ENCODE measurements at regions not wholly inside any gene's neighbourhood (a gene's known extent, or its start where the extent isn't known, plus 50 kb on each side); places are given as distances from the start of the nearest gene placed in this dataset.

DNA sequence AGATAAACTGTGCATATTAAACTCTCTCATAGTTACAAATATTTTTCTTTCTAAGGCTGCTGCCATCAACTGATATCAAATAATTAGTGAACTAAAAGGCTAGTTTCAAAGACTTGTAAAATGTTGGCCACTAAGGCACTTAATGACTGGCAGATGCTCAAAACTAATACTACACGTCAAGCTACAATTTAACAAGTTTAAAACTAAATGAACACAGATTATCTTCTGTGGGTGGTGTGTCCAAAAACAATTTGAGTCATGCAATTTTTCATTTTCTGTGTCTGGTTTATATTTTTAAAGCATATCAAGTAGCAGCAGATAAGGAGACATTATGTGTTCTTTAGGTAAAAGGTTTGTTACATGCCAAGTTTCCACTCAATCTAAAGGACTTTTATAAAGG, 665.1 kb downstream of the EFNA5 start:
- Histone ChIP-seq H3K27me3 (ENCODE audit: control insufficient read depth in 2 of 2, insufficient read depth in 2 of 2, low read length in 2 of 2) (no peaks in the 10 kb centered on the region), H3K9ac (replicated peaks; ENCODE audit: extremely low read depth, insufficient read depth, low read length) (no peak overlapping the region), H3K4me1 (ENCODE audit: control insufficient read depth, extremely low read depth, insufficient read depth, low read length) (no peaks in the 10 kb centered on the region), H3K9me1 (replicated peaks; ENCODE audit: control insufficient read depth, extremely low read depth, insufficient read depth, low read length) (no peaks in the 10 kb centered on the region), H2AFZ (ENCODE audit: low read depth, low read length) (no peak overlapping the region), H3K4me3 (replicated peaks in 1 of 3; ENCODE audit: insufficient read depth in 1 of 3, low read depth in 1 of 3, low read length in 3 of 3) (no peak overlapping the region), H3K9me3 (replicated peaks; ENCODE audit: control insufficient read depth, insufficient read depth, low read length) (no peaks in the 10 kb centered on the region), H4K20me1 (replicated peaks; ENCODE audit: control insufficient read depth, extremely low read depth, insufficient read depth, low read length) (no peaks in the 10 kb centered on the region), H3K27ac (ENCODE audit: insufficient read depth, low read depth, low read length) (no peak overlapping the region), H3K4me2 (ENCODE audit: insufficient read depth, low read length) (no peak overlapping the region), H3K36me3 (ENCODE audit: control insufficient read depth in 2 of 2, extremely low read depth in 1 of 2, insufficient read depth in 2 of 2, low read length in 2 of 2) (no peaks in the 10 kb centered on the region), H3K79me2 (ENCODE audit: control insufficient read depth, insufficient read depth, low read length) (no peaks in the 10 kb centered on the region)
- DNase-seq (ENCODE audit: low read depth, low spot score) (no peak), FAIRE-seq (no peak)
- intact Hi-C loops (cut with micrococcal nuclease), result no loop called here
- POLR2A ChIA-PET, result no interaction called here
- no TSS peak for BruUV-seq (replicated peaks)
- CTCF ChIA-PET, result no interaction called here
- dilution Hi-C loops (cut with MboI; ENCODE audit: extremely low pct_ligation_motif_present, low sequenced_read_pairs), result no loop called here
- TF ChIP-seq POLR2AphosphoS5 (IDR thresholded peaks at IDR 0.05; ENCODE audit: insufficient read depth, low read depth, low read length), result no peak
- TF ChIP-seq JUN (IDR thresholded peaks at IDR 0.05; ENCODE audit: borderline replicate concordance, insufficient read depth, insufficient read length, low read depth), result no peak
- TF ChIP-seq FOS (IDR thresholded peaks at IDR 0.05; ENCODE audit: borderline replicate concordance, insufficient read depth, low read length), result no peak
- no peak for TF ChIP-seq POLR2A (IDR thresholded peaks at IDR 0.05; ENCODE audit: low read depth, low read length)
- TF ChIP-seq MYC (IDR thresholded peaks at IDR 0.05; ENCODE audit: low read depth, low read length), result no peak
- no peak for TF ChIP-seq GATA2 (IDR thresholded peaks at IDR 0.05; ENCODE audit: insufficient read depth, insufficient read length, low read depth, low read length)
- no peak for TF ChIP-seq CTCF (IDR thresholded peaks at IDR 0.05; ENCODE audit: extremely low read depth in 1 of 2, insufficient read depth in 1 of 2, low read depth in 1 of 2, low read length in 2 of 2)
- TF ChIP-seq, protein P1, sequence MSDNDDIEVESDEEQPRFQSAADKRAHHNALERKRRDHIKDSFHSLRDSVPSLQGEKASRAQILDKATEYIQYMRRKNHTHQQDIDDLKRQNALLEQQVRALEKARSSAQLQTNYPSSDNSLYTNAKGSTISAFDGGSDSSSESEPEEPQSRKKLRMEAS (IDR thresholded peaks at IDR 0.05; ENCODE audit: insufficient read depth, insufficient read length), result no peak
- TF ChIP-seq EZH2 (IDR thresholded peaks at IDR 0.05; ENCODE audit: borderline replicate concordance, low read depth, low read length, severe bottlenecking), result no peak

All from endothelial cell of umbilical vein (primary cell).